ENCODE measurements at regions not wholly inside any gene's neighbourhood (a gene's known extent, or its start where the extent isn't known, plus 50 kb on each side); places are given as distances from the start of the nearest gene placed in this dataset.

GRCh38 chr3:59446775-59447465 lies 397.1 kb upstream of the CFAP20DC start:
- intact Hi-C loops (cut with micrococcal nuclease) = no loop called here
- ChIA-PET POLR2A (no interaction called here), CTCF (interaction anchor here (1.1 kb wide), 1 partner anchor 134 kb away, joined by 3 read pairs; no protein-coding TSS in a partner anchor)
- H3K27ac Mint-ChIP-seq = no peak overlapping the region
- no peak overlapping the region for H3K4me3 Mint-ChIP-seq
- no peaks in the 10 kb centered on the region for H3K9me3 Mint-ChIP-seq
- peaks cover 76% of the 10 kb centered on the region for H3K4me1 Mint-ChIP-seq (ENCODE audit: low read depth)
- no peak for DNase-seq
- no peaks in the 10 kb centered on the region for H3K36me3 Mint-ChIP-seq
- no peaks in the 10 kb centered on the region for H3K27me3 Mint-ChIP-seq

- Mint-ChIP-seq H3K9me3 (no peaks in the 10 kb centered on the region), H3K27ac (no peak overlapping the region), H3K4me3 (no peak overlapping the region), H3K4me1 (ENCODE audit: low read depth) (peaks cover 54% of the 10 kb centered on the region), H3K27me3 (peaks cover 1% of the 10 kb centered on the region), H3K36me3 (no peaks in the 10 kb centered on the region)
- intact Hi-C loops (cut with micrococcal nuclease) = loop anchor here (1.0 kb wide), 4 partner anchors 13 to 58 kb away; no protein-coding TSS in a partner anchor
- POLR2A ChIA-PET = interaction anchor here (0.9 to 2.3 kb wide), 5 partner anchors 12 to 111 kb away, joined by 3 to 11 read pairs (median 4); no protein-coding TSS in a partner anchor
- CTCF ChIA-PET = interaction anchor here (0.9 to 3.7 kb wide), 3 partner anchors 19 to 131 kb away, joined by 3 to 14 read pairs (median 6); no protein-coding TSS in a partner anchor
- no peak for DNase-seq
These were observed 394.9 kb upstream of the CFAP20DC start for GRCh38 chr3:59444676-59445075.

- no peaks in the 10 kb centered on the region for H3K9me3 Mint-ChIP-seq
- CTCF ChIA-PET = interaction anchor here (0.9 to 3.7 kb wide), 4 partner anchors 19 to 130 kb away, joined by 3 to 14 read pairs (median 4); no protein-coding TSS in a partner anchor
- H3K27me3 Mint-ChIP-seq = peaks cover 1% of the 10 kb centered on the region
- peak overlapping the region; percentile 49 for H3K27ac Mint-ChIP-seq
- intact Hi-C loops (cut with micrococcal nuclease) = loop anchor here (1.0 kb wide), 4 partner anchors 13 to 58 kb away; no protein-coding TSS in a partner anchor
- no peaks in the 10 kb centered on the region for H3K36me3 Mint-ChIP-seq
- peaks cover 50% of the 10 kb centered on the region for H3K4me1 Mint-ChIP-seq (ENCODE audit: low read depth)
- POLR2A ChIA-PET = interaction anchor here (0.9 to 2.3 kb wide), 5 partner anchors 13 to 111 kb away, joined by 3 to 11 read pairs (median 4); no protein-coding TSS in a partner anchor
- DNase-seq = peak; percentile 48
- H3K4me3 Mint-ChIP-seq = peak overlapping the region; percentile 38
These were observed 394.5 kb upstream of the CFAP20DC start for GRCh38 chr3:59444294-59444671.

- DNase-seq = peak; percentile 28
- Mint-ChIP-seq H3K4me3 (peak overlapping the region; percentile 38), H3K4me1 (ENCODE audit: low read depth) (peaks cover 44% of the 10 kb centered on the region), H3K9me3 (no peaks in the 10 kb centered on the region), H3K27ac (peak overlapping the region; percentile 49), H3K36me3 (no peaks in the 10 kb centered on the region), H3K27me3 (peaks cover 1% of the 10 kb centered on the region)
- CTCF ChIA-PET = interaction anchor here (0.6 to 3.7 kb wide), 5 partner anchors 18 to 1136 kb away, joined by 3 to 14 read pairs (median 3); no protein-coding TSS in a partner anchor
- POLR2A ChIA-PET = interaction anchor here (1.2 to 2.3 kb wide), 3 partner anchors 16 to 112 kb away, joined by 3 to 11 read pairs (median 4); no protein-coding TSS in a partner anchor
- intact Hi-C loops (cut with micrococcal nuclease) = loop anchor here (1.0 kb wide), 4 partner anchors 14 to 57 kb away; no protein-coding TSS in a partner anchor
These were observed 393.9 kb upstream of the CFAP20DC start for GRCh38 chr3:59443618-59444293.

- intact Hi-C loops (cut with micrococcal nuclease) = no loop called here
- POLR2A ChIA-PET = interaction anchor here (0.5 kb wide), 1 partner anchor 9 kb away, joined by 3 read pairs; no protein-coding TSS in a partner anchor
These were observed 392.2 kb upstream of the CFAP20DC start for GRCh38 chr3:59442046-59442445.

GRCh38 chr3:59440285-59441028 lies 390.6 kb upstream of the CFAP20DC start:
- peaks cover 1% of the 10 kb centered on the region for H3K27me3 Mint-ChIP-seq
- H3K36me3 Mint-ChIP-seq = no peaks in the 10 kb centered on the region
- DNase-seq = no peak
- intact Hi-C loops (cut with micrococcal nuclease) = no loop called here
- CTCF ChIA-PET = interaction anchor here (0.8 to 0.9 kb wide), 2 partner anchors 22 to 127 kb away, joined by 3 read pairs; no protein-coding TSS in a partner anchor
- no peak overlapping the region for H3K4me3 Mint-ChIP-seq
- H3K9me3 Mint-ChIP-seq = no peaks in the 10 kb centered on the region
- POLR2A ChIA-PET = no interaction called here
- H3K4me1 Mint-ChIP-seq (ENCODE audit: low read depth) = peaks cover 22% of the 10 kb centered on the region
- H3K27ac Mint-ChIP-seq = no peak overlapping the region

More at GRCh38 chr3:59442046-59442445, 392.2 kb upstream of the CFAP20DC start:
- H3K9me3 Mint-ChIP-seq = no peaks in the 10 kb centered on the region
- CTCF ChIA-PET = interaction anchor here (1.2 to 3.7 kb wide), 2 partner anchors 17 to 128 kb away, joined by 3 to 14 read pairs; no protein-coding TSS in a partner anchor
- no peak for DNase-seq
- no peaks in the 10 kb centered on the region for H3K36me3 Mint-ChIP-seq
- H3K4me3 Mint-ChIP-seq = no peak overlapping the region
- peaks cover 1% of the 10 kb centered on the region for H3K27me3 Mint-ChIP-seq
- H3K4me1 Mint-ChIP-seq (ENCODE audit: low read depth) = peaks cover 36% of the 10 kb centered on the region
- H3K27ac Mint-ChIP-seq = no peak overlapping the region

- no peak for DNase-seq
- Mint-ChIP-seq H3K4me1 (ENCODE audit: low read depth) (peaks cover 3% of the 10 kb centered on the region), H3K4me3 (no peak overlapping the region), H3K27ac (no peak overlapping the region), H3K27me3 (peaks cover 1% of the 10 kb centered on the region), H3K36me3 (peaks cover 6% of the 10 kb centered on the region), H3K9me3 (peaks cover 8% of the 10 kb centered on the region)
- intact Hi-C loops (cut with micrococcal nuclease) = no loop called here
- POLR2A ChIA-PET = no interaction called here
- CTCF ChIA-PET = no interaction called here
These were observed 388.7 kb upstream of the CFAP20DC start for GRCh38 chr3:59438492-59438891.

GRCh38 chr3:59436164-59436958 lies 386.5 kb upstream of the CFAP20DC start:
- H3K4me1 Mint-ChIP-seq (ENCODE audit: low read depth) = no peaks in the 10 kb centered on the region
- no peak for DNase-seq
- ChIA-PET POLR2A (interaction anchor here (0.9 kb wide), 1 partner anchor 10 kb away, joined by 3 read pairs; no protein-coding TSS in a partner anchor), CTCF (no interaction called here)
- H3K36me3 Mint-ChIP-seq = peaks cover 10% of the 10 kb centered on the region
- no peaks in the 10 kb centered on the region for H3K27me3 Mint-ChIP-seq
- H3K9me3 Mint-ChIP-seq = peaks cover 18% of the 10 kb centered on the region
- no peak overlapping the region for H3K27ac Mint-ChIP-seq
- intact Hi-C loops (cut with micrococcal nuclease) = no loop called here
- no peak overlapping the region for H3K4me3 Mint-ChIP-seq

- H3K36me3 Mint-ChIP-seq = peaks cover 10% of the 10 kb centered on the region
- no peak for DNase-seq
- intact Hi-C loops (cut with micrococcal nuclease) = no loop called here
- H3K4me3 Mint-ChIP-seq = no peak overlapping the region
- no peaks in the 10 kb centered on the region for H3K4me1 Mint-ChIP-seq (ENCODE audit: low read depth)
- peaks cover 2% of the 10 kb centered on the region for H3K27me3 Mint-ChIP-seq
- CTCF ChIA-PET = no interaction called here
- peaks cover 18% of the 10 kb centered on the region for H3K9me3 Mint-ChIP-seq
- H3K27ac Mint-ChIP-seq = no peak overlapping the region
- POLR2A ChIA-PET = no interaction called here
These were observed 383.7 kb upstream of the CFAP20DC start for GRCh38 chr3:59433546-59433945.

- Mint-ChIP-seq H3K9me3 (peaks cover 18% of the 10 kb centered on the region), H3K27ac (no peak overlapping the region), H3K27me3 (peaks cover 5% of the 10 kb centered on the region), H3K36me3 (peaks cover 10% of the 10 kb centered on the region), H3K4me3 (no peak overlapping the region), H3K4me1 (ENCODE audit: low read depth) (peaks cover 9% of the 10 kb centered on the region)
- ChIA-PET POLR2A (no interaction called here), CTCF (no interaction called here)
- DNase-seq = no peak
- intact Hi-C loops (cut with micrococcal nuclease) = no loop called here
These were observed 382.8 kb upstream of the CFAP20DC start for GRCh38 chr3:59432665-59433064.

- Mint-ChIP-seq H3K27ac (no peak overlapping the region), H3K9me3 (peaks cover 18% of the 10 kb centered on the region), H3K27me3 (peaks cover 8% of the 10 kb centered on the region), H3K4me1 (ENCODE audit: low read depth) (peaks cover 32% of the 10 kb centered on the region), H3K36me3 (peaks cover 10% of the 10 kb centered on the region), H3K4me3 (no peak overlapping the region)
- ChIA-PET POLR2A (no interaction called here), CTCF (interaction anchor here (0.6 kb wide), 1 partner anchor 226 kb away, joined by 4 read pairs; no protein-coding TSS in a partner anchor)
- intact Hi-C loops (cut with micrococcal nuclease) = no loop called here
- DNase-seq = no peak
These were observed 380.5 kb upstream of the CFAP20DC start for GRCh38 chr3:59430341-59430740.
